ENCODE measurements at regions not wholly inside any gene's neighbourhood (a gene's known extent, or its start where the extent isn't known, plus 50 kb on each side); places are given as distances from the start of the nearest gene placed in this dataset.
"Not testable (repeated sequence)": the region's sequence is repeated elsewhere in the genome, so short reads cannot be mapped to it uniquely, and the experiment has no call there.

DNA sequence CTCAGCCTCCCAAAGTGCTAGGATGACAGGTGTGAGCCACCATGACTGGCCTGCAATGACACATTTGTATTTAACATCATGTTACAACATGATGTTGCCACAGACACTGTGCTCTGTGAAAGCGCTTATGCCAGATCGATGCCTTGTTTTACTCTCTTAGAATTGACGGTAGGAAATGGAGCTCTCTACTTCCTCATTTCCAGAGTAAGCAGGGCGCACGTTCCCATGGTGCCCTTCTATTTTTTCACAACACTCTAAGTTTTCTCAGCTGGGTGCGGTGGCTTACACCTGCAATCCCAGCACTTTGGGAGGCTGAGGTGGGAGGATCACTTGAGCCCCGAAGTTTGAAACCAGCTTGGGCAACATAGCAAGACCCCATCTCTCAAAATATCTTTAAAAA is 60.7 kb upstream of the DHRSX start (continued):
- TF ChIP-seq, protein P1, sequence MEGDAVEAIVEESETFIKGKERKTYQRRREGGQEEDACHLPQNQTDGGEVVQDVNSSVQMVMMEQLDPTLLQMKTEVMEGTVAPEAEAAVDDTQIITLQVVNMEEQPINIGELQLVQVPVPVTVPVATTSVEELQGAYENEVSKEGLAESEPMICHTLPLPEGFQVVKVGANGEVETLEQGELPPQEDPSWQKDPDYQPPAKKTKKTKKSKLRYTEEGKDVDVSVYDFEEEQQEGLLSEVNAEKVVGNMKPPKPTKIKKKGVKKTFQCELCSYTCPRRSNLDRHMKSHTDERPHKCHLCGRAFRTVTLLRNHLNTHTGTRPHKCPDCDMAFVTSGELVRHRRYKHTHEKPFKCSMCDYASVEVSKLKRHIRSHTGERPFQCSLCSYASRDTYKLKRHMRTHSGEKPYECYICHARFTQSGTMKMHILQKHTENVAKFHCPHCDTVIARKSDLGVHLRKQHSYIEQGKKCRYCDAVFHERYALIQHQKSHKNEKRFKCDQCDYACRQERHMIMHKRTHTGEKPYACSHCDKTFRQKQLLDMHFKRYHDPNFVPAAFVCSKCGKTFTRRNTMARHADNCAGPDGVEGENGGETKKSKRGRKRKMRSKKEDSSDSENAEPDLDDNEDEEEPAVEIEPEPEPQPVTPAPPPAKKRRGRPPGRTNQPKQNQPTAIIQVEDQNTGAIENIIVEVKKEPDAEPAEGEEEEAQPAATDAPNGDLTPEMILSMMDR (IDR thresholded peaks at IDR 0.05) = no peak

DNA sequence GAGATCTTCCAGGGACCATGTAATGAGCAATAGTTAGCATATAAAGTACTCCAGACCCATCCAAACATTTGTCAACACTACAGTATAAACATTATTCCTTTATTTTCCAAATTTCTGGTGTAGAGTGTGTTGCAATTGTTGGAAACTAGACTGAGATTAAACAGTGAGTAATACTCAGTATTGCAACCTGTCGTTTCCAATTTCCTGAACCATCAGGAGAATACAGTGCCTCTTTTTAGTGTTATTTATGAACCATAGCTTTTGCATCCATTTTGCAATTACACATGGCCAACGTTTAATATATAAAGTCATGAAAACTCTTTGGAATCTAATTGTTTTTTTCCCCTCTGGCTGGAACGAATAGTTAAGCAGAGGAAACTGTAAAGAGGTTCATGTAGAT is 58.3 kb upstream of the DHRSX start:
- Histone ChIP-seq H3K79me2 (ENCODE audit: insufficient read depth) (no peaks in the 10 kb centered on the region), H3K9me3 (no peaks in the 10 kb centered on the region), H3K27me3 (ENCODE audit: insufficient read depth) (peaks cover 54% of the 10 kb centered on the region), H3F3A (replicated peaks; ENCODE audit: insufficient read depth) (no peaks in the 10 kb centered on the region), H4K20me1 (ENCODE audit: insufficient read depth) (no peaks in the 10 kb centered on the region), H3K4me1 (ENCODE audit: control insufficient read depth in 1 of 2, insufficient read depth in 2 of 2, low read depth in 1 of 2, low read length in 1 of 2) (no peaks in the 10 kb centered on the region), H3K36me3 (replicated peaks in 1 of 2; ENCODE audit: control insufficient read depth in 1 of 2, insufficient read depth in 2 of 2, low read length in 1 of 2) (no peaks in the 10 kb centered on the region), H3K4me2 (no peak overlapping the region), H2AFZ (ENCODE audit: low read depth) (no peak overlapping the region), H3K27ac (ENCODE audit: low read depth in 2 of 2, low read length in 1 of 2) (no peak overlapping the region), H3K4me3 (ENCODE audit: low read depth in 2 of 2, low read length in 1 of 2) (no peak overlapping the region), H3K9me2 (no peaks in the 10 kb centered on the region), H3K9ac (no peak overlapping the region)
- CTCF ChIA-PET = no interaction called here
- POLR2A ChIA-PET = no interaction called here
- DNase-seq = no peak
- WGBS (ENCODE audit: low lambda C conversion rate) = under 1% methylated on average over 3 of the region's 3 CpGs
- TF ChIP-seq, protein P2, sequence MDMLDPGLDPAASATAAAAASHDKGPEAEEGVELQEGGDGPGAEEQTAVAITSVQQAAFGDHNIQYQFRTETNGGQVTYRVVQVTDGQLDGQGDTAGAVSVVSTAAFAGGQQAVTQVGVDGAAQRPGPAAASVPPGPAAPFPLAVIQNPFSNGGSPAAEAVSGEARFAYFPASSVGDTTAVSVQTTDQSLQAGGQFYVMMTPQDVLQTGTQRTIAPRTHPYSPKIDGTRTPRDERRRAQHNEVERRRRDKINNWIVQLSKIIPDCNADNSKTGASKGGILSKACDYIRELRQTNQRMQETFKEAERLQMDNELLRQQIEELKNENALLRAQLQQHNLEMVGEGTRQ (IDR thresholded peaks at IDR 0.05; ENCODE audit: borderline replicate concordance, low read depth, low read length) = no peak
- no peak for TF ChIP-seq NRF1 (IDR thresholded peaks at IDR 0.05; ENCODE audit: low read depth, low read length)
- TF ChIP-seq, protein P3, sequence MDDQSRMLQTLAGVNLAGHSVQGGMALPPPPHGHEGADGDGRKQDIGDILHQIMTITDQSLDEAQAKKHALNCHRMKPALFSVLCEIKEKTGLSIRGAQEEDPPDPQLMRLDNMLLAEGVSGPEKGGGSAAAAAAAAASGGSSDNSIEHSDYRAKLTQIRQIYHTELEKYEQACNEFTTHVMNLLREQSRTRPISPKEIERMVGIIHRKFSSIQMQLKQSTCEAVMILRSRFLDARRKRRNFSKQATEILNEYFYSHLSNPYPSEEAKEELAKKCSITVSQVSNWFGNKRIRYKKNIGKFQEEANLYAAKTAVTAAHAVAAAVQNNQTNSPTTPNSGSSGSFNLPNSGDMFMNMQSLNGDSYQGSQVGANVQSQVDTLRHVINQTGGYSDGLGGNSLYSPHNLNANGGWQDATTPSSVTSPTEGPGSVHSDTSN (IDR thresholded peaks at IDR 0.05) = peak; percentile 62
- TF ChIP-seq GABPA (IDR thresholded peaks at IDR 0.05; ENCODE audit: low read depth) = no peak
- TF ChIP-seq, protein P4, sequence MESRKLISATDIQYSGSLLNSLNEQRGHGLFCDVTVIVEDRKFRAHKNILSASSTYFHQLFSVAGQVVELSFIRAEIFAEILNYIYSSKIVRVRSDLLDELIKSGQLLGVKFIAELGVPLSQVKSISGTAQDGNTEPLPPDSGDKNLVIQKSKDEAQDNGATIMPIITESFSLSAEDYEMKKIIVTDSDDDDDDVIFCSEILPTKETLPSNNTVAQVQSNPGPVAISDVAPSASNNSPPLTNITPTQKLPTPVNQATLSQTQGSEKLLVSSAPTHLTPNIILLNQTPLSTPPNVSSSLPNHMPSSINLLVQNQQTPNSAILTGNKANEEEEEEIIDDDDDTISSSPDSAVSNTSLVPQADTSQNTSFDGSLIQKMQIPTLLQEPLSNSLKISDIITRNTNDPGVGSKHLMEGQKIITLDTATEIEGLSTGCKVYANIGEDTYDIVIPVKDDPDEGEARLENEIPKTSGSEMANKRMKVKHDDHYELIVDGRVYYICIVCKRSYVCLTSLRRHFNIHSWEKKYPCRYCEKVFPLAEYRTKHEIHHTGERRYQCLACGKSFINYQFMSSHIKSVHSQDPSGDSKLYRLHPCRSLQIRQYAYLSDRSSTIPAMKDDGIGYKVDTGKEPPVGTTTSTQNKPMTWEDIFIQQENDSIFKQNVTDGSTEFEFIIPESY (IDR thresholded peaks at IDR 0.05; ENCODE audit: borderline replicate concordance, low read depth) = no peak
- TF ChIP-seq TCF12 (IDR thresholded peaks at IDR 0.05) = no peak

DNA sequence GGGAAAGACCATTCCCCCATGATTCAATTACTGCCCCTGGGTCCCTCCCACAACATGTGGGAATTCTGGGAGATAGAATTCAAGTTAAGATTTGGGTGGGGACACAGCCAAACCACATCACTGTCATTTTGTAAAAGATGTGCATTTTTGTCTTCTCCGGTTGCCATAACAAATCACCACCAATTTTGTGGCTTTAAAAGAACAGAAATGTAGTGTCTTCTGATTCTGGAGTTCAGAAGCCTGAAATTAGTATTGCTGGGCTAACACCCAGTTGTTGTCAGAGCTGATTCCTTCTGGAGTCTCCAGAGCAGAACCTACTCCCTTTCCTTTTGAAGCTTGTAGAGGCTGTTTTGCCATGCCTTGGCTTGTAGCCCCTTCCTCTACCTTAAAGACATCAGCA is 54.1 kb upstream of the DHRSX start:
- Histone ChIP-seq H4K20me1 (ENCODE audit: insufficient read depth) (no peaks in the 10 kb centered on the region), H3K4me3 (ENCODE audit: low read depth in 2 of 2, low read length in 1 of 2) (no peak overlapping the region), H3K4me2 (no peak overlapping the region), H3F3A (replicated peaks; ENCODE audit: insufficient read depth) (no peaks in the 10 kb centered on the region), H3K79me2 (ENCODE audit: insufficient read depth) (no peaks in the 10 kb centered on the region), H3K4me1 (ENCODE audit: control insufficient read depth in 1 of 2, insufficient read depth in 2 of 2, low read depth in 1 of 2, low read length in 1 of 2) (no peaks in the 10 kb centered on the region), H3K27ac (ENCODE audit: low read depth in 2 of 2, low read length in 1 of 2) (no peak overlapping the region), H3K9me2 (no peaks in the 10 kb centered on the region), H2AFZ (ENCODE audit: low read depth) (no peak overlapping the region), H3K9me3 (no peaks in the 10 kb centered on the region), H3K27me3 (ENCODE audit: insufficient read depth) (peaks cover 77% of the 10 kb centered on the region), H3K9ac (no peak overlapping the region), H3K36me3 (replicated peaks in 1 of 2; ENCODE audit: control insufficient read depth in 1 of 2, insufficient read depth in 2 of 2, low read length in 1 of 2) (no peaks in the 10 kb centered on the region)
- WGBS (ENCODE audit: low lambda C conversion rate) = 50% methylated on average over 1 of the region's 1 CpG
- ChIA-PET CTCF (no interaction called here), POLR2A (no interaction called here)
- DNase-seq = no peak
- no peak for TF ChIP-seq NFIC (IDR thresholded peaks at IDR 0.05; ENCODE audit: borderline replicate concordance)

DNA sequence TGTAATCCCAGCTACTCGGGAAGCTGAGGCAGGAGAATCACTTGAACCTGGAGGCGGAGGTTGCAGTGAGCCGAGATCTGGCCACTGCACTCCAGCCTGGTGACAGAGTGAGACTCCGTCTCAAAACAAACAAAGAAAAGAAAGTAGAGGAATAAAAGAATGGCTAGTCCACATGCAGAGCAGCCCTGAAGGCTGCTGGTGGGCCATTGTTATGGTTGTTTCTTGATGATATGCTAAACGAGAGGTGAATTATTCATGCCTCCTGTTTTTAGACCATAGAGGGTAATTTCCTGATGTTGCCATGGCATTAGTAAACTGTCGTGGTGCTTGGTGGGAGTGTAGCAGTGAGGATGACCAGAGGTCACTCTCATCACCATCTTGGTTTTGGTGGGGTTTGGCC is 53.3 kb upstream of the DHRSX start:
- H3K4me3 ChIP-seq (ENCODE audit: low read depth in 2 of 2, low read length in 1 of 2); H3K27ac ChIP-seq (ENCODE audit: low read depth in 2 of 2, low read length in 1 of 2); H3K9me2 ChIP-seq; H3K36me3 ChIP-seq (replicated peaks in 1 of 2; ENCODE audit: control insufficient read depth in 1 of 2, insufficient read depth in 2 of 2, low read length in 1 of 2); H3K9me3 ChIP-seq; POLR2A ChIA-PET; H3K9ac ChIP-seq; DNase-seq; CTCF ChIA-PET; H3K4me2 ChIP-seq; H3K4me1 ChIP-seq (ENCODE audit: control insufficient read depth in 1 of 2, insufficient read depth in 2 of 2, low read depth in 1 of 2, low read length in 1 of 2); H4K20me1 ChIP-seq (ENCODE audit: insufficient read depth); H3F3A ChIP-seq (replicated peaks; ENCODE audit: insufficient read depth); H2AFZ ChIP-seq (ENCODE audit: low read depth); H3K79me2 ChIP-seq (ENCODE audit: insufficient read depth): not testable (repeated sequence)
- 36% methylated on average over 6 of the region's 6 CpGs for WGBS (ENCODE audit: low lambda C conversion rate)
- H3K27me3 ChIP-seq (ENCODE audit: insufficient read depth) = peaks cover 83% of the 10 kb centered on the region
